AG04450 (cell line): ENCODE measurements at regions not wholly inside any gene's neighbourhood (a gene's known extent, or its start where the extent isn't known, plus 50 kb on each side); places are given as distances from the start of the nearest gene placed in this dataset.
A peak's percentile ranks its signal among the peaks of the same experiment; 100 is the strongest.

Experiments
- CTCF ChIA-PET: fragments of 300-600, 350-600 bp; formaldehyde crosslinking; extraction: SDS; loops from one replicate; lab custom pipeline; 2022; ENCODE audit warnings: antibody characterized with exemption, inconsistent platforms; lab: Charles Lee
- POLR2A ChIA-PET: fragments of 350-600 bp; formaldehyde crosslinking; extraction: SDS; loops from one replicate; lab custom pipeline; 2021; ENCODE audit warnings: antibody characterized with exemption, inconsistent platforms; lab: Yijun Ruan, JAX
- DNase-seq: peaks from one replicate; pipeline ENCODE4 v3.0.0-alpha.2; 2011; ENCODE audit warnings: low read depth, low spot score
- H3K27ac ChIP-seq: one replicate; pipeline ENCODE4 v1.5.1; 2012; ENCODE audit warnings: low read depth, low read length, control low read depth
- H3K27me3 ChIP-seq: one replicate; pipeline ENCODE4 v1.6.0; 2012; ENCODE audit warnings: low read length; ENCODE audit not compliant: control insufficient read depth, insufficient read depth
- H3K4me3 ChIP-seq: 2 replicates; pipeline ENCODE4 v1.5.1; 2011; ENCODE audit warnings: mild to moderate bottlenecking, low read depth, low read length, control low read depth
- H3K9me3 ChIP-seq: 2 replicates; pipeline ENCODE4 v1.5.1; 2012; ENCODE audit warnings: low read length; ENCODE audit not compliant: control insufficient read depth, insufficient read depth
- CTCF ChIP-seq: IDR thresholded peaks from 2 replicates; pipeline ENCODE4 v1.5.1; 2011; ENCODE audit warnings: low read depth, low read length, control low read depth, inconsistent platforms

DNA sequence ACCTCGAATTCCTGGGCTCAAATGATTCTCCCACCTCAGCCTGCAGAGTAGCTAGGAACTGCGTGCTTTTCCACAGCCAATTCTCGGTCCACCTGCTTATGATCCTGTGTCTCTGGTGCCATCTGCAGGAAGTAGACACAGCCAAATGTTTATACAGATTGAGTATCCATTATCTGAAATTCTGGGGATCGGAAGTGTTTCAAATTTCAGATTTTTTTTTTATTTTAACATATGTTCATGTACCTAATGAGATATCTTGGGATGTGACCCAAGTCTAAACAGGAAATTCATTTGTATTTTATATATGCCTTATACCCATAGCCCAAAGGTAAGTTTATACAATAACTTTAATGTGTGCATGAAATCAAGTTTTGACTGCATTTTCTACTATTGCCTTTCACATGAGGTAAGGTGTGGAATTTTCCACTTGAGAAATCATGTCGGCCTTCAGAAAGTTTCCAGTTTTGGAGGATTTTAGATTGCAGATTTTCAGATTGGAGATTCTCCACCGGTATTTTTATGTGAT lies 89.5 kb downstream of the ESM1 start:
- no peak for DNase-seq
- POLR2A ChIA-PET = interaction anchor here (0.7 to 0.8 kb wide), 2 partner anchors 10 to 264 kb away, joined by 3 to 6 read pairs; partner anchors contain the start of gene GPX8

DNA sequence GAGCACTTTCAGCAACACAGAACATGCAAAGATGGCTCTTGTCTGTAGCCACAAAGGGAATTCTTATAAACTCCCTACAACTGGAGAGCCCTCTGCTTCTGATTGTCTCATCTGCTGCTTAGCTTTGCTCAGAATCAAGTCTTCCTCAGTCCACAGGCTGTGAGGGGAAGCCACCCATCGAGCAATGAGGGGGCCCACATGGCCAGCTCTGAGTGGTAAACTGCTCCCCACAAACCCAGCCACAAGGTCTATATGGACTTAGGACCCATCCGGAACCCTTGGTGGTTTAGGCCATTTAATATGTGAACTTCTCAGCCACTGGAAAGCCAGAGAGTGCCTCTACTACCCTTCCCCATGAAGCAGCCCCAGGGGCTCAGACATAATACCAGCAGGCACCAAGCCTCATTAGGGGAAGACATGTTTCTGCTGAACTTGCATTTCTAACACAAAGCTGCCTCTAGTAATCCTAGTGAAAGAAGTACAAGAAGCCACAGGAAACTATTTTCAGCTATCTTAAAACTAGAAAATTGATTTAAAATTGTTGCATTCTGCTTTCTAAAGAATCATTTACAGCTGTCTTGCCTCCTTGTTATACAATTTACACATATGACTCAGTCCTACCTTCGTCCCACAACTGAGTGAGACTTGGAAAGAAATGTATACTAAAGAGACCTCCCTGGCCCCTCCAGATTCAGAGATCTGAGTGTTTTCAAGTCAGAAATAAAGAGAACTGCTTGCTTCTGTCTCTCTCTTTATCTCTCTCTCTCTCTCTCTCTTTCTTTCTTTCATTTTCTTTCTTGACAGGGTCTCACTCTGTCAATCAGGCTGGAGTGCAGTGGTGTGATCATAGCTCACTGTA lies 90.2 kb downstream of the ESM1 start:
- no peak for DNase-seq
- POLR2A ChIA-PET = interaction anchor here (0.7 to 0.8 kb wide), 2 partner anchors 9 to 265 kb away, joined by 3 to 6 read pairs; partner anchors contain the start of gene GPX8
- H3K9me3 ChIP-seq = no peaks in the 10 kb centered on the region
- no peak for TF ChIP-seq CTCF
- H3K27me3 ChIP-seq = peaks cover 2% of the 10 kb centered on the region
- CTCF ChIA-PET = interaction anchor here (0.6 to 4.3 kb wide), 25 partner anchors 9 to 660 kb away, joined by 3 to 30 read pairs (median 5); partner anchors contain the start of genes GPX8 and SNX18
- no peak overlapping the region; the same call in 1 of the 2 replicates for H3K4me3 ChIP-seq
- peak overlapping the region; percentile 13 for H3K27ac ChIP-seq

More for the DNA sequence above, 89.5 kb downstream of the ESM1 start:
- no peak overlapping the region for H3K27ac ChIP-seq
- H3K9me3 ChIP-seq = no peaks in the 10 kb centered on the region
- H3K27me3 ChIP-seq = peaks cover 2% of the 10 kb centered on the region
- CTCF ChIA-PET = interaction anchor here (0.6 to 4.3 kb wide), 22 partner anchors 9 to 661 kb away, joined by 3 to 30 read pairs (median 6); partner anchors contain the start of genes GPX8 and SNX18
- H3K4me3 ChIP-seq = no peak overlapping the region; the same call in 1 of the 2 replicates
- peak; percentile 73 for TF ChIP-seq CTCF

- no peaks in the 10 kb centered on the region for H3K9me3 ChIP-seq
- no peak overlapping the region for H3K27ac ChIP-seq
- no peak for DNase-seq
- H3K4me3 ChIP-seq = no peak overlapping the region
- ChIA-PET CTCF (interaction anchor here (0.9 to 3.0 kb wide), 2 partner anchors 15 to 257 kb away, joined by 5 to 9 read pairs; no protein-coding TSS in a partner anchor), POLR2A (no interaction called here)
- TF ChIP-seq CTCF = no peak
- peaks cover 4% of the 10 kb centered on the region for H3K27me3 ChIP-seq
These were observed 95.6 kb downstream of the ESM1 start for GRCh38 chr5:54889826-54890225.

DNA sequence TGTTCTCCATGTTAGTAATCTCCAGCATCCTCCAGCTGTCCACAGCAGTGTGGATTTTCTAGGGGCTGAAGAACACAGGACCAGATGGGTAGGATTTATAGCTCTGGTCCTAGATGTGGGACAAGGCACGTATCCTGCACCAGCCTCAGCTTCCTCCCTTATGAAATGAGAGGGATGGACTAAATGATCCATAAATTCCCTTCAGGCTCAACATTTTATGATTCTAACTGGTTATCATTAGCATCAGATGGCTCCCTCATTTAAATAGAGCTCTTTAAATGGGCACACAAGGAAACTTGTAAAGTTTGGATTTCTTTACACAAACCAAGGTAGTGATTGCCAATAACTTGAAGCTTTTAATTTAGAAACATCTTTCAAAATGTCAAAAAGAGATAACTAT lies 97.7 kb downstream of the ESM1 start:
- H3K9me3 ChIP-seq = no peaks in the 10 kb centered on the region
- ChIA-PET POLR2A (interaction anchor here (0.6 to 0.9 kb wide), 2 partner anchors 11 to 14 kb away, joined by 3 read pairs; no protein-coding TSS in a partner anchor), CTCF (interaction anchor here (1.0 to 3.0 kb wide), 5 partner anchors 17 to 445 kb away, joined by 3 to 13 read pairs (median 9); no protein-coding TSS in a partner anchor)
- no peak overlapping the region for H3K4me3 ChIP-seq
- no peak for TF ChIP-seq CTCF
- H3K27ac ChIP-seq = no peak overlapping the region
- peaks cover 6% of the 10 kb centered on the region for H3K27me3 ChIP-seq
- DNase-seq = no peak
